Upper lobe of left lung (tissue), 4 donors: ENCODE measurements at regions not wholly inside any gene's neighbourhood (a gene's known extent, or its start where the extent isn't known, plus 50 kb on each side); places are given as distances from the start of the nearest gene placed in this dataset.

Experiments used
- EP300 ChIP-seq, 4 donors: sonication (generic); formaldehyde crosslinking; IDR thresholded peaks; one replicate each; pipeline ENCODE4 v1.5.1; 2017; ENCODE audit warnings: antibody characterized with exemption in 4 of 4, control low read depth in 2 of 4
- POLR2A ChIP-seq, 4 donors: fragments of 450-650 bp; IDR thresholded peaks; one replicate each; pipeline ENCODE4 v1.5.1; 2016 to 2017; ENCODE audit warnings: antibody characterized with exemption in 4 of 4, mild to moderate bottlenecking in 2 of 4
- POLR2AphosphoS5 ChIP-seq, 2 donors: sonication (generic); formaldehyde crosslinking; IDR thresholded peaks; one replicate each; pipeline ENCODE4 v1.5.1; 2017; ENCODE audit warnings: antibody characterized with exemption in 2 of 2
- TF ChIP-seq, protein P1 (sequence below), 6 experiments: fragments of 450-650 bp in 4 of 6; fragments of 200-600 bp in 2 of 6; sonication (generic) in 2 of 6; IDR thresholded peaks; one replicate each; pipeline ENCODE4 v1.5.1; 2016 to 2019; ENCODE audit warnings: antibody characterized with exemption in 6 of 6

- TF ChIP-seq, protein P1, sequence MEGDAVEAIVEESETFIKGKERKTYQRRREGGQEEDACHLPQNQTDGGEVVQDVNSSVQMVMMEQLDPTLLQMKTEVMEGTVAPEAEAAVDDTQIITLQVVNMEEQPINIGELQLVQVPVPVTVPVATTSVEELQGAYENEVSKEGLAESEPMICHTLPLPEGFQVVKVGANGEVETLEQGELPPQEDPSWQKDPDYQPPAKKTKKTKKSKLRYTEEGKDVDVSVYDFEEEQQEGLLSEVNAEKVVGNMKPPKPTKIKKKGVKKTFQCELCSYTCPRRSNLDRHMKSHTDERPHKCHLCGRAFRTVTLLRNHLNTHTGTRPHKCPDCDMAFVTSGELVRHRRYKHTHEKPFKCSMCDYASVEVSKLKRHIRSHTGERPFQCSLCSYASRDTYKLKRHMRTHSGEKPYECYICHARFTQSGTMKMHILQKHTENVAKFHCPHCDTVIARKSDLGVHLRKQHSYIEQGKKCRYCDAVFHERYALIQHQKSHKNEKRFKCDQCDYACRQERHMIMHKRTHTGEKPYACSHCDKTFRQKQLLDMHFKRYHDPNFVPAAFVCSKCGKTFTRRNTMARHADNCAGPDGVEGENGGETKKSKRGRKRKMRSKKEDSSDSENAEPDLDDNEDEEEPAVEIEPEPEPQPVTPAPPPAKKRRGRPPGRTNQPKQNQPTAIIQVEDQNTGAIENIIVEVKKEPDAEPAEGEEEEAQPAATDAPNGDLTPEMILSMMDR (IDR thresholded peaks at IDR 0.05) = no peak
- no peak for TF ChIP-seq POLR2A (IDR thresholded peaks at IDR 0.05)
- TF ChIP-seq POLR2AphosphoS5 (IDR thresholded peaks at IDR 0.05) = no peak
- TF ChIP-seq EP300 (IDR thresholded peaks at IDR 0.05) = no peak
Observed at GRCh38 chr1:193931356-193931755, 744.9 kb upstream of the B3GALT2 start.
